Urinary bladder (tissue), 3 donors: ENCODE measurements at regions not wholly inside any gene's neighbourhood (a gene's known extent, or its start where the extent isn't known, plus 50 kb on each side); places are given as distances from the start of the nearest gene placed in this dataset.

Experiments
- DNase-seq: peaks from one replicate; pipeline ENCODE4 v3.0.0-alpha.2; 2015; ENCODE audit errors: extremely low spot score
- H3K27ac ChIP-seq: one replicate; pipeline ENCODE4 v1.5.1; 2013; ENCODE audit warnings: low read depth, mild to moderate bottlenecking, moderate library complexity
- H3K36me3 ChIP-seq: one replicate; pipeline ENCODE4 v1.6.1; 2013; ENCODE audit warnings: mild to moderate bottlenecking, moderate library complexity; ENCODE audit not compliant: insufficient read depth
- H3K4me1 ChIP-seq: one replicate; pipeline ENCODE4 v1.6.1; 2013; ENCODE audit warnings: mild to moderate bottlenecking, moderate library complexity; ENCODE audit not compliant: insufficient read depth
- H3K4me3 ChIP-seq: one replicate; pipeline ENCODE4 v1.5.1; 2013; ENCODE audit warnings: low read depth, low read length
- WGBS: extraction: QIAGEN DNeasy Blood & Tissue Kit; methylation state at CpG from one replicate; pipeline ENCODE4 v1.1.7; 2013; 5-methylcytosine and 5-hydroxymethylcytosine counted together
- donor health status: healthy with polysubstance abuse.
- donor health status: healthy.

- Histone ChIP-seq H3K36me3 (no peaks in the 10 kb centered on the region), H3K27ac (no peak overlapping the region), H3K4me3 (no peak overlapping the region), H3K4me1 (no peaks in the 10 kb centered on the region)
- DNase-seq: no peak
- 49% methylated on average over 1 of the region's 1 CpG for WGBS
Measured at GRCh38 chr1:69511426-69512192, 56.1 kb upstream of the LRRC7 start.

- DNase-seq: no peak
- no peak overlapping the region for H3K4me3 ChIP-seq
Measured at GRCh38 chr1:69513601-69514000, 54.1 kb upstream of the LRRC7 start.

More at GRCh38 chr1:69513601-69514000, 54.1 kb upstream of the LRRC7 start:
- Histone ChIP-seq H3K36me3 (no peaks in the 10 kb centered on the region), H3K4me1 (no peaks in the 10 kb centered on the region), H3K27ac (no peak overlapping the region)
